ENCODE measurements at regions not wholly inside any gene's neighbourhood (a gene's known extent, or its start where the extent isn't known, plus 50 kb on each side); places are given as distances from the start of the nearest gene placed in this dataset.
"Not testable (repeated sequence)": the region's sequence is repeated elsewhere in the genome, so short reads cannot be mapped to it uniquely, and the experiment has no call there.

DNA sequence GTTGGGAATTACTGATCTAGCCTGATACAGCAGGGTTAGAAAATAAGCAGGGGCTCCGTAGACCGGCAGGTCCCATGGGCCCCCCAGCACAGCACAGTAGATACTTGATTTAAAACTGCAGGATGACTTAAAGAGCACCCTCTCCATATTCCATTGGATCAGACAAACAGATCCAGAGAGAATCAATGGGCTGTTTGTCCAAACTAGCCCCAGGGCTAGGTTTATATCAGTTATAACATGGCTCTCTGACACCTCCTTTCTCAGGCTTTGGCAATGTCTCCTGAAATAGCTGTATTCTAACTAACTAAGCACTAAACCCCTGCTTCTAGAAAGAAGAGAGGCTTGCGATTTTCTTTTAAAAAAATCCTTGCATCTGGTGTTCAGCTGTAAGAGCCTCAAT, 100.4 kb upstream of the GALNT18 start:
- no peak for DNase-seq (ENCODE audit: extremely low read depth, low read depth, low spot score)

DNA sequence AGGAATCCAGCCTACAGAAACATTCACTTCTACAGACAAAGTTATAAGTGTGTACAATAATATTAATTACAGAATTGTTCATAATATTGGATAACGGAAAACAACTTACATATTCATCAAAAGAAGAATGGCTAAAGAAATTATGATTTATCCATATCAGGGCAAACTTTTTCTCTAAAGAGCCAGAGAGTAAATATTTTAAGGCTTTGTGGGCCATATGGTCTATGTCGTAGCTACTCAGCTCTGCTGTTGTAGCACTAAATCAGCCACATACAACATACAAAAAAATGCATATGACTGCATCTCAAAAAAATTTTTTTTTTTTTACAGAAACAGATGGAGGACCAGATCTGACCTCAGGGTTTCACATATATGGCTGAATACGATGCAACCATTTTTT, 96.7 kb upstream of the GALNT18 start:
- no peak for DNase-seq (ENCODE audit: extremely low read depth, low read depth, low spot score)

DNA sequence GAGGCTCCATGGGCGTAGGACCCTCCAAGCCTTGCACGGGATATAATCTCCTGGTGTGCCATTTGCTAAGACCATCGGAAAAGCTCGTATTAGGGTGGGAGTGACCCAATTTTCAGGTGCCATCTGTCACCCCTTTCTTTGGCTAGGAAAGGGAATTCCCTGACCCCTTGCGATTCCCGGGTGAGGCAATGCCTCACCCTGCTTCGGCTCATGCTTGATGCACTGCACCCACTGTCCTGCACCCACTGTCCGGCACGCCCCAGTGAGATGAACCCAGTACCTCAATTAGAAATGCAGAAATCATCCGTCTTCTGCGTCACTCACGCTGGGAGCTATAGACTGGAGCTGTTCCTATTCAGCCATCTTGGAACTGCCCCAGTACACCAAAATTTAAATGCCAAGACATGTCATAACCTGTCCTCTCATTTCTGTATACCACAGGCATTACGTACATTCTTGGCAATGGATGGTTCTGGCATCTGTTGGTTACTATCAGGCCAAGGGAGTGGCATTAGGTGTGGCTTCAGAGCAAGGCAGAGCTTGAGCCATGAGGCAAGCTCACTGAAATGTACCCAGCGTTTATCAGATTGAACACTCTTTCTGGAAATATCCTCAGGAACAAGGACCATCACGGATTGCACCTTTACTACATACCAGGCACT, 95.4 kb upstream of the GALNT18 start:
- DNase-seq (ENCODE audit: extremely low read depth, low read depth, low spot score): no peak

DNA sequence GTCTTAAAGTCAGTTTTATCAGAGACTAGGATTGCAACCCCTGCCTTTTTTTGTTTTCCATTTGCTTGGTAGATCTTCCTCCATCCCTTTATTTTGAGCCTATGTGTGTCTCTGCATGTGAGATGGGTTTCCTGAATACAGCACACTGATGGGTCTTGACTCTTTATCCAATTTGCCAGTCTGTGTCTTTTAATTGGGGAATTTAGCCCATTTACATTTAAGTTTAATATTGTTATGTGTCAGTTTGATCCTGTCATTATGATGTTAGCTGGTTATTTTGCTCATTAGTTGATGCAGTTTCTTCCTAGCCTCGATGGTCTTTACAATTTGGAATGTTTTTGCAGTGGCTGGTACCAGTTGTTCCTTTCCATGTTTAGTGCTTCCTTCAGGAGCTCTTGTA, 93.3 kb upstream of the GALNT18 start:
- DNase-seq (ENCODE audit: extremely low read depth, low read depth, low spot score): not testable (repeated sequence)

DNA sequence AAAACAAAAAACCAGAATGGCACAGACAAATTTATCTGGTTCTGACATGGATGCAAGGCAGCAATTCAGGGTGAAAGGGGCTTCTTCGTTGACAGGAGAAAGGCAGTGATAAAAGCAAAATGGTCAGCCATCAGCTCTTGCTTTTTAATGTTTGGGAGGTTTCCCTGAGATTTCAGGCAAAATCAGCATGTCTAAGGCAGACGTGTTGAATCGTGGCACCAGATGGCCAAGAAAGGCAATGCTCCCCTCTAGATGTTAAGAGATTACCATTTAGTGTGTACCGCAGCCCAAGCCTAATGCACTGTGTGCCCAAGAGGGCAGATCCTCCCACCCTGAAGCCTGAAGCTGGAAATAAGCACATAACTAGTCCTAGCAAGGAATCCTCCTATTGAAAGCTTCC, 88.8 kb upstream of the GALNT18 start:
- no peak for DNase-seq (ENCODE audit: extremely low read depth, low read depth, low spot score)

DNA sequence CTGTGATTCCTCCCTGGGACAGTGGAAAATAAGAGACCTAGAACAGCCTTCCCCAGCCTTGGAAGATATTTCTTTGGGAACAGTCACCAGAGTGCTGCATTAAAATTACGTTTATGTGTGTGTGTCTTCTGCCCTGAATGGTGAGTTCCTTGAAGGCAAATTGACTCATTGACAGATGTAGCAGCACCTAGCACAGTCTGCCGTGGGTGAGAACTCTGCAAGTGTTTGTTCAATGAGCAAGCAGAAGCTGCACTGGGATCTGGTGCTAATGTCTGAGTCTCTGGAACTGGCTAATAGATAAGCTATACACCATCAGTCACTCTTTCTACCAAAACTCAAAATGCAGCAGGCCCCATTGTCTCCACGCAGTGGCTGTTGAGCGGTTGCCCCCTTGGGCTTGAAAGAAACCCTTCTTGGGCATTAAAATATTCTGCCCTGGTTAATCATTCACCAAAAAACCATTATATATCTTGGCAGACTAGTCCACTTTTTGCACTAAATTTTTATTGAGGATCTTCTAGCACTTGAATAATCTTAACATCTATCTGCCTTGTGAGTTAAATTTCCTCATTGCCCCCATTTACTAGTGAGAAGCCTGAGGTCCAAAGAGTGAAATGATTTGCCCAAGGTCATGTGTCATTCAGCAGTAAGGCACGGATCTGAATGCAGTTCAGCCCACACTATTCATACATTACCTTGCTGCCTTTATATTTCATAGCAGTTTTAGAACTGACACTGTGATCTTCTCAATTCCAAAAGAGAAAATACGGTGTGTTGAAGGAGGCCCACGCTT, 87.8 kb upstream of the GALNT18 start:
- DNase-seq (ENCODE audit: extremely low read depth, low read depth, low spot score): no peak

DNA sequence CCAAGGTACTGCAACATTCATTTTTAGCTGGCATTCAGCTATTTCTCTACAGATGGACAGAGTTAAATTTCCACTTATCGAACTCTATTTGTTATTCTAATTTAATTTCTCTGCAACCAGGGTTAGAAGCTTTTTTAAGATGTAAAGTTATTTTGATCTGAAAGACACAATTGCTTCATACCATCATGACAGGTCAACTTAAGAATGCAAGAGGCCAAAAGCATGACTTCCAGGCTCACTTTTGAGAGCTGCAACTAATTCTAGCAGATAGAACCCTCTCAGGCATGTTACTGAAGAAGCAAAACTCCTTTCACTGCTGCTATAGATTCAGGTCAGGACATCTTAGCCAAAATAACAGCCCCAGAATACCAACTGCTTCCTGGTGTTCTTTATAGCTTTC, 86.5 kb upstream of the GALNT18 start:
- DNase-seq (ENCODE audit: extremely low read depth, low read depth, low spot score): no peak

DNA sequence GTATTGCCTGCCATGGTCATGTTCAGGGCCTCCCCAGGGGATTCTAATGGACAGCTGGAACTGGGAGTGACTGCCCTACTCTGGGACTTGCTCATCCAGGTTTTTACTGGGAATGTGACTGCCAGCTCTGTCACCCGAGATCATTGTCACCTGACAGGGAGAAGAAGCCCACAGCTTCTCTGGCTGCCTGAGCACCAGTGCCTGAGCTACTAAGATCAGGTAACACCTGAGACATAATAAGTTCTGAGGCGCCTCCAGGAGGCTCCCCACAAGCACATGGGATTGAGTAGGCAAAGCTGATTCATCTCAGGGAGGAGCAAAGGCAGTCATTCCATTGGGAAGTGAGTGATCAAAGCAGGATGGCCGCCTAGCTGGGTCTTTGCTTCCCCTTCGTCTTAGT, 84.2 kb upstream of the GALNT18 start:
- DNase-seq (ENCODE audit: extremely low read depth, low read depth, low spot score): no peak

DNA sequence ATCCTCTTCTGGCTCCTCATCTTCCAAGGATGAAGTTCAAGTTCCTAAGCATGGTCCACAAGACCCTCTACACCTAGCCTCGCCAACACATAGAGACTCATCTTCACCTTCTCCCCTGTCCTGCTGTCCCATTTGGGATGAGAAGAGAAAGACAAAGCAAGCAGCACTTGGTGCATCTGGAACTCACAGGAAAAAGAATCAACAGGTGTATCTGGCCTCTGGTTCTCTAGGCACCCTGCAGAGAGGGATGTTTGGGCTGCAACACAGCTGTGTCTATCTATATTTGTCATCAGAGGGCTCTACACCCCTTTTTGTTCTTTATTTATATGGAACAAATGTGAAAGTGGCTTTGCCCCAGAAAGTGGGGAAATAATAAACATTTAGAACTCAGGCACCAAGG, 82.1 kb upstream of the GALNT18 start:
- no peak for DNase-seq (ENCODE audit: extremely low read depth, low read depth, low spot score)

DNA sequence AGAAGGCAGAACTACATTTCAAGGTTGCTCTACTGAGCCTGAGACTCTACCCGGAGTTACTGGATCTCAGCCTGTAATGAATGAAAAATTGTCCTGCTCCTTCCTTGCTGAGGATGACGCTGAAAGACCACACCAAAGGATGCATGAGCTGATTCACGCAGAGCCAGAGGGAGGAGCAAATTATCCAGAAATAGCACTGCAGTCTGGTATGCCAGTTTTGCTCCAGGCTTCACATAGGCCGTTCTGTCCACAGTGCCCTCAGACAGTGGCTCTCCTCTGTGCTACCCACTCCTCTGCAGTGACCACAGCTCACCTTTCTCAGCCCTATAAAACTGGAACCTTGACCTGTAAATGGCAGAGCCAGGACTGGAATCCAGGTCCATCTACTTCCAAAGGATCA, 79.3 kb upstream of the GALNT18 start:
- no peak for DNase-seq (ENCODE audit: extremely low read depth, low read depth, low spot score)

DNA sequence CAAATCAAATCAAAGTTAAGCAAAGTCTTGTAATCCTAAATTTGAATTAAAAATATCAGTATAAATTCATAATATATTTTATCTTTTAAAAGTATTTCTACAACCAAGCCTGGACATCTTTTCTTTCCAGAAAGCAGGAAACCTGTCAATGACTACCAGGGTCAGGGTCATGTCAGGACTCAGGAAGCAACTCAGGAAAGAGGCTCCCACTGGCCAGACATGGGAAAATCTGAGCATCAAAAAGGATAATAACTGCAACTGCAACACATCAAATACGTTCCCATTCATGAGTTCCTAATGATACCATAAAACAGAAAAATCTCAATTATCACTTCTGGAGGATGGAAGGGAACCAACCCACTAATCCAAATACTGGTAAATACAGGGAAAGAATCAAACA, 76.0 kb upstream of the GALNT18 start:
- no peak for DNase-seq (ENCODE audit: extremely low read depth, low read depth, low spot score)

DNA sequence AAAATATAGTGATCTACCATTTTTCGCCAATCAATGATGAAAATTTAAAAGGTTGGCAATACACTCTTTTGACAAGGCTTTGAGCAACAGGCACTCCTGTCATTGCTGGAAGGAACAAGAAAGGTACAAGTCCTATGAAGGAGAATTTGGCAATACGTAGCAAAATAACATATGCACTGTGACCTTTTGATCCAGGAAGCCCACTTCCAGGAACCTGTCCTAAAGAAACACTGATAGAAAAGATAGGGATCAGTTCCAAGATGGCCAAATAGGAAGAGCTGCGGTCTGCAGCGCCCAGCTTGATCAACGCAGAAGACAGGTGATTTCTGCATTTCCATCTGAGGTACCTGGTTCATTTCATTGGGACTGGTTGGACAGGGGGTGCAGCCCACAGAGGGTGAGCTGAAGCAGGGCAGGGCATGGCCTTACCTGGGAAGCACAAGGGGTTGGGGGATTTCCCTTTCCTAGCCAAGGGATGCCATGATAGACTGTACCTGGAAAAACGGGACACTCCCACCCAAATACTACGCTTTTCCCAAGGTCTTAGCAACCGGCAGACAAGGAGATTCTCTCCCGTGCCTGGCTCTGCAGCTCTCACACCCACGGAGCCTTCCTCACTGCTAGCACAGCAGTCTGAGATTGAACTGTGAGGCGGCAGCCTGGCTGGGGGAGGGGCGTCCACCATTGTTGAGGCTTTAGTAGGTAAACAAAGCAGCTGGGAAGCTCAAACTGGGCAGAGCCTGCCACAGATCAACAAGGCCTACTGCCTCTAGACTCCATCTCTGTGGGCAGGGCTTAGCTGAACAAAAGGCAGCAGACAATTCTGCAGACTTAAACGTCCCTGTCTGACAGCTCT, 69.7 kb upstream of the GALNT18 start:
- DNase-seq (ENCODE audit: extremely low read depth, low read depth, low spot score): no peak

DNA sequence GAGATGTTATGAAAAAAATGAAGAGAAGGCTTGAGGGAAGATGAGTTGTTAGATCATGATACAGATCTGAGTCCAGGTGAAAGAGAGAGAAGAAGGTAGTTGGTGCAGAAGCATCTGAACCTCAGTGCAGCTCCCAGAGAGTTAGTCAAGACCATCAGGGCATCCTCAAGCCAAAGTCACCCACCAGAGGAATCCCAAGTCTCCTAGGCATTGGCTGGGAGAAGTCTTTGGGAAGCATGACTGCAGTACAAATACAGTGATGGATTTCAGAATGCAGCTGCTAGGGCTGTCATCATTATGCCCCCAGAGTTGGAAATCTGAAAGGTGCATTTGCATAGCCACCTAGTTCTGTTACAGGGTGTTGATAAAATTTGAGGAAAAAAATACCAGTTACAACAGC, 59.7 kb upstream of the GALNT18 start:
- no peak for DNase-seq (ENCODE audit: extremely low read depth, low read depth, low spot score)

DNA sequence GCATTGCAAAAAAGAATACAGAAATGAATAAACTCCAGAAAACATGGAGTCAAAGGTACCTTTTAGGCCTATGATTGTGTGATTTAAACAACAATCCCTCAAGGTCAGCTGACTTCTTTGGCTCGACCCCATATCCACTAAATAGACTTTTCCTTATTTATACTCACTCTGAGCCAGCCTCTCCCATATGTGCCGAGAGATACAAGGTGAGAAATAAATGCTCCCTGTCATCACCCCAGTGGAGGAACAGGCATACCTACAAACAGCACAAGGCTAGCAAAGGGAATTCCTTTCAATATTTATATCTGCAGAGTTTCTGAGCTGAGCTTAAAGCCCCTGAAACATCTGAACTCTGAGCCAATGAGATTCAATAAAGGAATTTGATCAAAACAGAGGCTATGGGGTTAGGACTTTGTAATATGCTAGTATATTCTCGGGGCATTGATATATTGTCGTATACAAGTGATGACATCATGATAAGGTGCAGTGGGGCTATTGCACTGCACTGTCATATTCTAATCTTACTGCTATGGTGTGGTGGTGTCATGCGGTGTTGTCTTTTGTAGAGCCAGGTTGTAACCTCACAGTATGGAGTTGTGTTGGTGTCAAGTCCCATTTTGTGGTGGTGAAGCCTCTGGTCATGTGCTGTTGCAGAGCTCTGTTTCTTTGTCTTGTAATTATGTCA, 56.0 kb upstream of the GALNT18 start:
- DNase-seq (ENCODE audit: extremely low read depth, low read depth, low spot score): no peak

DNA sequence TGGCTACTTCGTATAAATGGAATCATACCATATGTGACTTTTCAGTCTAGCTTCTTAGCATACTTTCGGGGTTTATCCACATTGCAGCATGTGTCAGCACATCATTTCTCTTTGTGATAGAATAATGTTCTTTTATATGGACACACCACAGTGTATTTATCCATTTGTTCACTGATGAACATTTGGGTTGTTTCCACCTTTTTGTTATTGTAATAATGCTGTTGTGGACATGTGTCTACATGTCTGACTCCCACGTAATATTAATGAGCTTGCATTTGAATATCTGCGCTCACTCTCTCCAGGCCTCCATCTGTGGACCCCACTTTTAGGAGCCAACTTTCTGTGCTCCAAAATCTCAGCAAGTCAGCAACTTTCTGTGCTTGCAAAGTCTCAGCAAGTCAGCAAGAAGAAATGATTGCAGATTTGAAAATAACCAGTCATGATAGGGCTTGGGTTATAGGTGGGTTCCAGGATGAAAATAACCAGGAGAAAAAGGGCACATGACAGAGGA, 53.9 kb upstream of the GALNT18 start:
- DNase-seq (ENCODE audit: extremely low read depth, low read depth, low spot score): no peak

DNA sequence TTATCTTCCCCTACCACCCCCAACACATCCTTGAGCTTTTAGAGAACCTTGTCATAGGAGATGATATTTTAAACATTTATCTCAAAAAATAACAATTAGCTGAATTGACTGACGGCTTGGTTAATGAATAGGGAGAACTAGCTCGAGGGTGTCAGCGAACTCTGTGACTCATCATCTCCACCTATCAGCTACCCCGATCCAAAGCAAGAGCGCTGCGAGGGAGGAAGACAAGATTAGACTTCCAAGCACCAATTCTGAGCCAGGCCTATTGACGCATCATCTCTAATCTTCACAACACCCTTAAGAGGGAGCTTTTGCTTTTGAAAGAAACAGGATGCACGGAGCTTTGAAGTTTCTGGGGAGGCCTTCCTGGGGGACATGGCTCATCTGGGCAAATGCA, 51.0 kb upstream of the GALNT18 start:
- DNase-seq (ENCODE audit: extremely low read depth, low read depth, low spot score): no peak

DNA sequence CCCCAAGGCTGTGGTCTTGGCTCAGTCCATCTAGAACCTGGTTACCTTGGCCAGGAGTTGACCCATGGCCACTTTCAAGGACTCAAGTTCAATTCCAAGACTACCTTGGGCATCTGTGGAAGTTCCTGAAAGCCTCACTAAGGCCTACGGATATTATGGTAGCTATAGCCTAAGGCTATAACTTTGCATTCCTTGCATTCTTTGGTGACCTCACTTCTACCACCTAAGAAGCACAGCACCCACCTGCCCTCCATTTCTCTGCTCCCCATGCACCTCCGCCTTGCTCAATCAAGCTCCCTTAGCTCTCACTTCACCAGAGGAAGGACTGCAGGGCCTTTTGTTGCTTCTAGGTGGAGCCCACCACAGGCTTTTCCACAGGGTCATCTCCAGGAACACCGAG, 50.3 kb upstream of the GALNT18 start:
- DNase-seq (ENCODE audit: extremely low read depth, low read depth, low spot score): no peak

Measured in glomerular endothelial cell (primary cell).